ENCODE measurements at regions not wholly inside any gene's neighbourhood (a gene's known extent, or its start where the extent isn't known, plus 50 kb on each side); places are given as distances from the start of the nearest gene placed in this dataset.

GRCh38 chr20:60258255-60258863, 300.1 kb downstream of the CDH26 start:
- H3K27ac ChIP-seq (replicated peaks; ENCODE audit: low read length) = no peak overlapping the region
- no peak overlapping the region for H4K8ac ChIP-seq (ENCODE audit: low read depth, low read length)
- H3K4me2 ChIP-seq (ENCODE audit: insufficient read depth, low read length, poor library complexity, severe bottlenecking) = no peak overlapping the region
- H3K36me3 ChIP-seq (replicated peaks in 1 of 2; ENCODE audit: control insufficient read depth in 2 of 2, insufficient read depth in 2 of 2, low read length in 2 of 2) = no peaks in the 10 kb centered on the region
- H3K27me3 ChIP-seq (ENCODE audit: control insufficient read depth in 3 of 3, insufficient read depth in 3 of 3, low read depth in 1 of 3, low read length in 3 of 3) = no peaks in the 10 kb centered on the region
- H3K18ac ChIP-seq (ENCODE audit: low read length) = no peak overlapping the region
- no peaks in the 10 kb centered on the region for H3K79me1 ChIP-seq (ENCODE audit: low read depth, low read length)
- H2BK120ac ChIP-seq (ENCODE audit: low read depth, low read length) = no peak overlapping the region
- no peak for DNase-seq (ENCODE audit: low spot score)
- H2BK5ac ChIP-seq (ENCODE audit: low read length) = no peak overlapping the region
- H2BK12ac ChIP-seq (ENCODE audit: low read length) = no peak overlapping the region
- no peak overlapping the region for H2AK5ac ChIP-seq (ENCODE audit: low read depth, low read length)
- no peak overlapping the region for H3K23ac ChIP-seq (ENCODE audit: low read depth, low read length, poor library complexity)
- no peak overlapping the region for H4K91ac ChIP-seq (ENCODE audit: low read depth, low read length, poor library complexity)
- H3K9ac ChIP-seq (ENCODE audit: low read depth, low read length, poor library complexity) = no peak overlapping the region
- no peak overlapping the region for H3K4ac ChIP-seq (ENCODE audit: low read length)
- WGBS, 2 donors (ENCODE audit: extremely low coverage in 2 of 2, insufficient read length in 2 of 2, insufficient replicate concordance in 1 of 2) = no CpG with 5 or more reads among the region's 6 CpGs
- no peak overlapping the region for H3K4me3 ChIP-seq (ENCODE audit: low read length in 2 of 2)
- no peak overlapping the region for H2BK15ac ChIP-seq (ENCODE audit: low read length)
- H3K9me3 ChIP-seq (replicated peaks in 1 of 2; ENCODE audit: control insufficient read depth in 2 of 2, insufficient read depth in 1 of 2, low read depth in 1 of 2, low read length in 2 of 2) = no peaks in the 10 kb centered on the region
- H2AFZ ChIP-seq (ENCODE audit: low read length) = no peak overlapping the region
- H3K14ac ChIP-seq (ENCODE audit: low read length) = no peak overlapping the region
- H3K4me1 ChIP-seq (ENCODE audit: control insufficient read depth in 2 of 2, insufficient read depth in 1 of 2, low read depth in 1 of 2, low read length in 2 of 2) = peaks cover 0 to 7% of the 10 kb centered on the region in 2 donors

DNA sequence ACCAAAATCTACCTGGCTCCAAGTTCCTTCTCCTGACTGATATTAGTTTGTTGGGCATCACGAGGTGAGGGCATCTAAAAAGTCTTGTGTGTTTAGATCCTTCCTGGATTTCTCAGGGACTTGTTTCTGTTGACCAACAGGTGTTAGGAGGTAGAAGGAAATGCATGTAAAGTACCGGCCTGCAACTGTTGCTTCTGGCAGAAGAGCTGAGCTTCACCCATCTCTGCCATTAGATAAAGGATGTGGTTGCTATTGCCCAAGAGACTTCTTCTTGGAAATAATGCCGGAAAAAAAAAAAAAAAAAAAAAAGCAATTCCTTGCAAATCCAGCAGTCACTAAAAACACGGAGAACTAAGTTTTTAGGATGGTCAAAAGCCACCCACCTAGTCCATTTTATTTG, 303.1 kb downstream of the CDH26 start:
- DNase-seq (ENCODE audit: low spot score) = no peak
- Histone ChIP-seq H3K18ac (ENCODE audit: low read length) (no peak overlapping the region), H2BK5ac (ENCODE audit: low read length) (no peak overlapping the region), H4K91ac (ENCODE audit: low read depth, low read length, poor library complexity) (no peak overlapping the region), H2BK15ac (ENCODE audit: low read length) (no peak overlapping the region), H3K23ac (ENCODE audit: low read depth, low read length, poor library complexity) (no peak overlapping the region), H3K4ac (ENCODE audit: low read length) (no peak overlapping the region), H2AFZ (ENCODE audit: low read length) (no peak overlapping the region), H2BK120ac (ENCODE audit: low read depth, low read length) (no peak overlapping the region), H3K4me2 (ENCODE audit: insufficient read depth, low read length, poor library complexity, severe bottlenecking) (no peak overlapping the region), H3K27ac (replicated peaks; ENCODE audit: low read length) (no peak overlapping the region), H3K9me3 (replicated peaks in 1 of 2; ENCODE audit: control insufficient read depth in 2 of 2, insufficient read depth in 1 of 2, low read depth in 1 of 2, low read length in 2 of 2) (no peaks in the 10 kb centered on the region), H3K4me1 (ENCODE audit: control insufficient read depth in 2 of 2, insufficient read depth in 1 of 2, low read depth in 1 of 2, low read length in 2 of 2) (peaks cover 0 to under 1% of the 10 kb centered on the region in 2 donors), H3K9ac (ENCODE audit: low read depth, low read length, poor library complexity) (no peak overlapping the region), H2AK5ac (ENCODE audit: low read depth, low read length) (no peak overlapping the region), H2BK12ac (ENCODE audit: low read length) (no peak overlapping the region), H4K8ac (ENCODE audit: low read depth, low read length) (no peak overlapping the region), H3K14ac (ENCODE audit: low read length) (no peak overlapping the region), H3K36me3 (replicated peaks in 1 of 2; ENCODE audit: control insufficient read depth in 2 of 2, insufficient read depth in 2 of 2, low read length in 2 of 2) (no peaks in the 10 kb centered on the region), H3K27me3 (ENCODE audit: control insufficient read depth in 3 of 3, insufficient read depth in 3 of 3, low read depth in 1 of 3, low read length in 3 of 3) (no peaks in the 10 kb centered on the region), H3K4me3 (ENCODE audit: low read length in 2 of 2) (no peak overlapping the region), H3K79me1 (ENCODE audit: low read depth, low read length) (no peaks in the 10 kb centered on the region)
- no CpG with 5 or more reads among the region's 4 CpGs for WGBS, 2 donors (ENCODE audit: extremely low coverage in 2 of 2, insufficient read length in 2 of 2, insufficient replicate concordance in 1 of 2)

- peak; percentile 27 for DNase-seq (ENCODE audit: low spot score)
Observed at GRCh38 chr20:60262967-60263603, 304.9 kb downstream of the CDH26 start.

DNA sequence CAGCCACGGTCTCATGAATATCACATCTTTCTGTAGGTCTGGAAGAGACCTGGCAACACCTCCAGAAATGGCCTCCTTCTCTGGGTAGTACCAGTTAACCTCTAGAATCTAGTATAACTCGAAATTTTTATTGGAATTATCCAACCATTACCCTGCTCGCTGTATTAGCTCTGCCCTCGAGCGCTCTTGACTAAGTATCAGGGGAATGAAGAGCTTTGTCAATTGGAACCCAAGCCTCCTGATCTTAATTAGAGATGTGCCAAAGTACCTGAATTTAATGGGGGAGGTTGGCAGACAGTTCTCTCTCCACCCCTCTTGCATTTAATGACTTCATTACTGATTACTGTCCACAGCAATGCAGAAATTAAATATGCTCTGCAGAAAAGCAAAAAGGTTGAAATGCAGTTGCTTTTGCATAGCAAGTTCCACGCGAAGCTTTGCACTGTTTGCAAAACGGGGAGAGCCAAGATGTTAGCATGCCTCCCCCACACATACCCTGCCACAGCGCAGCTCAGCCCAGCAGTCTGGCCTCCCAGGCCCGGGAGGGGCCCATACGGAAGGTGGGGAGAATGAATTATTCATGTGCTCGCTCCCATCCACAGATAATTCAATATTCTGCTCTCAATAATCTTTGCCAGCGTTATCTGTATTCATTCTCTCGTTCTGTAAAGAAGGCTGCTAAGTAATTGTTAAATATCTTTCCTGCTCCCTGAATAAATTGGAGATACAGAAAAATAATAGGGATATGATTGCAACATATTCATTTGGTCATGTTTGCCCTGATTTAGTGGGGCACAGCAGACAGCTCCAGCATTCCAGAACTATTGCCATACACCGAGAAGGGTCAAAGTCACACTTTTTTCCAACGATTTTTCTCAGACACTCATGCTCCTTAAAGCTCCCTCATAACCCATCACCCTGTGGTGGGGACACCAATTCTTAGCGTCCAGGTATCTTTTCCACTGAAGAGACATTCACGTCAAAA, 305.8 kb downstream of the CDH26 start:
- Histone ChIP-seq H3K27ac (replicated peaks; ENCODE audit: low read length) (no peak overlapping the region), H2AFZ (ENCODE audit: low read length) (no peak overlapping the region), H4K8ac (ENCODE audit: low read depth, low read length) (no peak overlapping the region), H4K91ac (ENCODE audit: low read depth, low read length, poor library complexity) (no peak overlapping the region), H3K4ac (ENCODE audit: low read length) (no peak overlapping the region), H3K4me3 (ENCODE audit: low read length in 2 of 2) (no peak overlapping the region), H3K14ac (ENCODE audit: low read length) (no peak overlapping the region), H2BK12ac (ENCODE audit: low read length) (no peak overlapping the region), H3K27me3 (ENCODE audit: control insufficient read depth in 3 of 3, insufficient read depth in 3 of 3, low read depth in 1 of 3, low read length in 3 of 3) (no peaks in the 10 kb centered on the region), H3K23ac (ENCODE audit: low read depth, low read length, poor library complexity) (no peak overlapping the region), H2BK5ac (ENCODE audit: low read length) (no peak overlapping the region), H3K4me2 (ENCODE audit: insufficient read depth, low read length, poor library complexity, severe bottlenecking) (no peak overlapping the region), H3K36me3 (replicated peaks in 1 of 2; ENCODE audit: control insufficient read depth in 2 of 2, insufficient read depth in 2 of 2, low read length in 2 of 2) (no peaks in the 10 kb centered on the region), H3K9ac (ENCODE audit: low read depth, low read length, poor library complexity) (no peak overlapping the region), H2AK5ac (ENCODE audit: low read depth, low read length) (no peak overlapping the region), H3K18ac (ENCODE audit: low read length) (no peak overlapping the region), H3K9me3 (replicated peaks in 1 of 2; ENCODE audit: control insufficient read depth in 2 of 2, insufficient read depth in 1 of 2, low read depth in 1 of 2, low read length in 2 of 2) (no peaks in the 10 kb centered on the region), H3K79me1 (ENCODE audit: low read depth, low read length) (no peaks in the 10 kb centered on the region), H2BK120ac (ENCODE audit: low read depth, low read length) (no peak overlapping the region), H3K4me1 (ENCODE audit: control insufficient read depth in 2 of 2, insufficient read depth in 1 of 2, low read depth in 1 of 2, low read length in 2 of 2) (peaks cover 0 to 7% of the 10 kb centered on the region in 2 donors), H2BK15ac (ENCODE audit: low read length) (no peak overlapping the region)
- no CpG with 5 or more reads among the region's 18 CpGs for WGBS, 2 donors (ENCODE audit: extremely low coverage in 2 of 2, insufficient read length in 2 of 2, insufficient replicate concordance in 1 of 2)
- DNase-seq (ENCODE audit: low spot score) = no peak

More at GRCh38 chr20:60262967-60263603, 304.9 kb downstream of the CDH26 start:
- Histone ChIP-seq H4K8ac (ENCODE audit: low read depth, low read length) (no peak overlapping the region), H3K27ac (replicated peaks; ENCODE audit: low read length) (no peak overlapping the region), H3K14ac (ENCODE audit: low read length) (no peak overlapping the region), H2BK15ac (ENCODE audit: low read length) (no peak overlapping the region), H3K27me3 (ENCODE audit: control insufficient read depth in 3 of 3, insufficient read depth in 3 of 3, low read depth in 1 of 3, low read length in 3 of 3) (no peaks in the 10 kb centered on the region), H3K18ac (ENCODE audit: low read length) (no peak overlapping the region), H4K91ac (ENCODE audit: low read depth, low read length, poor library complexity) (no peak overlapping the region), H3K9ac (ENCODE audit: low read depth, low read length, poor library complexity) (no peak overlapping the region), H3K9me3 (replicated peaks in 1 of 2; ENCODE audit: control insufficient read depth in 2 of 2, insufficient read depth in 1 of 2, low read depth in 1 of 2, low read length in 2 of 2) (no peaks in the 10 kb centered on the region), H3K79me1 (ENCODE audit: low read depth, low read length) (no peaks in the 10 kb centered on the region), H3K4me2 (ENCODE audit: insufficient read depth, low read length, poor library complexity, severe bottlenecking) (no peak overlapping the region), H2AK5ac (ENCODE audit: low read depth, low read length) (no peak overlapping the region), H2BK12ac (ENCODE audit: low read length) (no peak overlapping the region), H2BK120ac (ENCODE audit: low read depth, low read length) (no peak overlapping the region), H2AFZ (ENCODE audit: low read length) (no peak overlapping the region), H3K4me3 (ENCODE audit: low read length in 2 of 2) (no peak overlapping the region), H3K23ac (ENCODE audit: low read depth, low read length, poor library complexity) (no peak overlapping the region), H3K4ac (ENCODE audit: low read length) (no peak overlapping the region), H3K36me3 (replicated peaks in 1 of 2; ENCODE audit: control insufficient read depth in 2 of 2, insufficient read depth in 2 of 2, low read length in 2 of 2) (no peaks in the 10 kb centered on the region), H2BK5ac (ENCODE audit: low read length) (no peak overlapping the region), H3K4me1 (ENCODE audit: control insufficient read depth in 2 of 2, insufficient read depth in 1 of 2, low read depth in 1 of 2, low read length in 2 of 2) (peaks cover 0 to 7% of the 10 kb centered on the region in 2 donors)
- no CpG with 5 or more reads among the region's 4 CpGs for WGBS, 2 donors (ENCODE audit: extremely low coverage in 2 of 2, insufficient read length in 2 of 2, insufficient replicate concordance in 1 of 2)

Measured in neuronal stem cell (in vitro differentiated cells).